GM21381 (cell line): ENCODE measurements at regions not wholly inside any gene's neighbourhood (a gene's known extent, or its start where the extent isn't known, plus 50 kb on each side); places are given as distances from the start of the nearest gene placed in this dataset.

ENCODE experiments used
- ATAC-seq: cut with Tn5 transposase; IDR thresholded peaks from one replicate; pipeline ENCODE4 v1.9.1; 2021; ENCODE audit warnings: mild to moderate bottlenecking, moderate library complexity; ENCODE audit not compliant: unreplicated experiment

- no peak for ATAC-seq
Observed at GRCh38 chr14:42710071-42710470, 1103.4 kb downstream of the LRFN5 start.

- ATAC-seq: no peak
Observed at GRCh38 chr14:42703501-42703900, 1096.8 kb downstream of the LRFN5 start.

GRCh38 chr14:42687421-42687820, 1080.7 kb downstream of the LRFN5 start:
- no peak for ATAC-seq

- ATAC-seq: no peak
Observed at GRCh38 chr14:42683707-42684106, 1077.0 kb downstream of the LRFN5 start.

GRCh38 chr14:42676636-42677035, 1070.0 kb downstream of the LRFN5 start:
- ATAC-seq: no peak

- ATAC-seq: no peak
Observed at GRCh38 chr14:42673963-42674362, 1067.3 kb downstream of the LRFN5 start.

GRCh38 chr14:42671636-42672035, 1065.0 kb downstream of the LRFN5 start:
- ATAC-seq: no peak

- no peak for ATAC-seq
Observed at GRCh38 chr14:42665083-42665482, 1058.4 kb downstream of the LRFN5 start.

- no peak for ATAC-seq
Observed at GRCh38 chr14:42664190-42664589, 1057.5 kb downstream of the LRFN5 start.

GRCh38 chr14:42654707-42655106, 1048.0 kb downstream of the LRFN5 start:
- ATAC-seq: no peak

GRCh38 chr14:42642787-42643186, 1036.1 kb downstream of the LRFN5 start:
- no peak for ATAC-seq

GRCh38 chr14:42633504-42634095, 1026.9 kb downstream of the LRFN5 start:
- ATAC-seq: no peak

GRCh38 chr14:42629553-42629952, 1022.9 kb downstream of the LRFN5 start:
- ATAC-seq: no peak

- no peak for ATAC-seq
Observed at GRCh38 chr14:42628602-42629001, 1021.9 kb downstream of the LRFN5 start.

- no peak for ATAC-seq
Observed at GRCh38 chr14:42626986-42627385, 1020.3 kb downstream of the LRFN5 start.

GRCh38 chr14:42624980-42625761, 1018.5 kb downstream of the LRFN5 start:
- no peak for ATAC-seq

- ATAC-seq: no peak
Observed at GRCh38 chr14:42617005-42617404, 1010.3 kb downstream of the LRFN5 start.

GRCh38 chr14:42606839-42607238, 1000.2 kb downstream of the LRFN5 start:
- ATAC-seq: no peak

- no peak for ATAC-seq
Observed at GRCh38 chr14:42602336-42602845, 995.7 kb downstream of the LRFN5 start.

GRCh38 chr14:42572032-42572431, 965.4 kb downstream of the LRFN5 start:
- no peak for ATAC-seq

GRCh38 chr14:42569227-42569626, 962.6 kb downstream of the LRFN5 start:
- no peak for ATAC-seq

- no peak for ATAC-seq
Observed at GRCh38 chr14:42565556-42565955, 958.9 kb downstream of the LRFN5 start.
